Anterior cingulate cortex (tissue), 58 donors: ENCODE measurements at regions not wholly inside any gene's neighbourhood (a gene's known extent, or its start where the extent isn't known, plus 50 kb on each side); places are given as distances from the start of the nearest gene placed in this dataset.
A peak's percentile ranks its signal among the peaks of the same experiment; 100 is the strongest.
"Not testable (repeated sequence)": the region's sequence is repeated elsewhere in the genome, so short reads cannot be mapped to it uniquely, and the experiment has no call there.

ENCODE experiments used
- DNase-seq, 58 donors: peaks; one replicate each; lab custom pipeline; 2025; lab: John Stamatoyannopoulos, UW

- DNase-seq = no peak
These were observed 251.4 kb downstream of the DEPDC1B start for GRCh38 chr5:60448600-60448999.

GRCh38 chr5:60447488-60447920, 252.5 kb downstream of the DEPDC1B start:
- DNase-seq = no peak

GRCh38 chr5:60446917-60447316, 253.0 kb downstream of the DEPDC1B start:
- no peak for DNase-seq

GRCh38 chr5:60445921-60446320, 254.0 kb downstream of the DEPDC1B start:
- no peak for DNase-seq

GRCh38 chr5:60445427-60445826, 254.5 kb downstream of the DEPDC1B start:
- no peak for DNase-seq

- peak in 4 of 58 donors; percentile 2 to 16 (median 8) for DNase-seq
These were observed 255.2 kb downstream of the DEPDC1B start for GRCh38 chr5:60444661-60445360.

GRCh38 chr5:60439552-60439951, 260.4 kb downstream of the DEPDC1B start:
- peak in 9 of 58 donors; percentile 2 to 44 (median 8) for DNase-seq

GRCh38 chr5:60437308-60437707, 262.7 kb downstream of the DEPDC1B start:
- no peak for DNase-seq

GRCh38 chr5:60436518-60436917, 263.4 kb downstream of the DEPDC1B start:
- no peak for DNase-seq

GRCh38 chr5:60435808-60436207, 264.2 kb downstream of the DEPDC1B start:
- no peak for DNase-seq

GRCh38 chr5:60426189-60426588, 273.8 kb downstream of the DEPDC1B start:
- DNase-seq = not testable (repeated sequence)

GRCh38 chr5:60420773-60421172, 279.2 kb downstream of the DEPDC1B start:
- DNase-seq = not testable (repeated sequence)

- no peak for DNase-seq
These were observed 282.3 kb downstream of the DEPDC1B start for GRCh38 chr5:60417500-60418181.

GRCh38 chr5:60415443-60415842, 284.5 kb downstream of the DEPDC1B start:
- DNase-seq = no peak

GRCh38 chr5:60410427-60410826, 289.5 kb downstream of the DEPDC1B start:
- no peak for DNase-seq

GRCh38 chr5:60404171-60404570, 295.8 kb downstream of the DEPDC1B start:
- DNase-seq = no peak

GRCh38 chr5:60403343-60404006, 296.5 kb downstream of the DEPDC1B start:
- DNase-seq = no peak

- DNase-seq = no peak
These were observed 297.7 kb downstream of the DEPDC1B start for GRCh38 chr5:60402161-60402785.

- DNase-seq = no peak
These were observed 298.4 kb downstream of the DEPDC1B start for GRCh38 chr5:60401526-60401925.

- peak in 19 of 58 donors; percentile 1 to 30 (median 5) for DNase-seq
These were observed 300.5 kb downstream of the DEPDC1B start for GRCh38 chr5:60399507-60399906.
